ENCODE measurements at regions not wholly inside any gene's neighbourhood (a gene's known extent, or its start where the extent isn't known, plus 50 kb on each side); places are given as distances from the start of the nearest gene placed in this dataset.

- DNase-seq, result no peak
These were observed 407.0 kb downstream of the KCTD16 start for GRCh38 chr5:144577676-144578075.

GRCh38 chr5:144575736-144576135 lies 405.1 kb downstream of the KCTD16 start:
- DNase-seq, result no peak

DNA sequence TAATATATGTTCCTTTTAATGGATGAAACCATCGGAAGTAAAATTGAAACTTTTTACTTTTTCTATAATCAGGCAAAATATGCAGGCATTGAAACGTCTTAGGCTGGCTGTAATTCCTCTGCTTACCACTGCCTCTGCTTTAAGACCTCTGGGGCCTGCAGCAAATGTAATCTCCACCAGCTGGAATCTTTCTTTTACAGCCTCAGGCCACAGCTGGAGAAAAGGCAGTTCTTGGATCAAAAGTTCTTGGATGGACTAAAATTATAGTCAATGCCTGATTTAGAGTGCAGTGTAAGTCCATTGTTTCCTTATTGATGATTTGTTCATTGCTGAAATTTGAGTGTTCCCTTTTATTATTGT lies 396.7 kb downstream of the KCTD16 start:
- no peak for DNase-seq

- no peak for DNase-seq
These were observed 396.2 kb downstream of the KCTD16 start for GRCh38 chr5:144566747-144567420.

- no peak for DNase-seq
These were observed 378.9 kb downstream of the KCTD16 start for GRCh38 chr5:144549580-144549979.

DNA sequence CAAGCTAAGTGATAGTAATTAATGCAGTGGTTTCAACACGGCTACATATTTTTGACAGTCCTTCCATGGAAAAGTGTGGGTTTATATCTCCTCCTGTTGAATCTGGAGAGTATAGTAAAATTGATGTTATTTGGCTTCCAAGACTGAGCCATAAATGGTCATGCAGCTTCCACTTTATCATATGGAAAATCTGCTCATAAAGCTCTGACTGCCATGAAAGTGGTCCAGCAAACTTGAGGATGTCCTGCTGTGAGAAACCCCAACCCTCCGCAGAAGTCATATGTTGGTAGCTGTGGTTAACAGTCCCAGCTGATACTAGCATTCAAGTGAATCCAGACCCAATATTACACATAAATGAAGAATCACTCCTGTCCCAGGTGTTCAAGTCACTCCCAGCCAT lies 378.3 kb downstream of the KCTD16 start:
- no peak for DNase-seq

DNA sequence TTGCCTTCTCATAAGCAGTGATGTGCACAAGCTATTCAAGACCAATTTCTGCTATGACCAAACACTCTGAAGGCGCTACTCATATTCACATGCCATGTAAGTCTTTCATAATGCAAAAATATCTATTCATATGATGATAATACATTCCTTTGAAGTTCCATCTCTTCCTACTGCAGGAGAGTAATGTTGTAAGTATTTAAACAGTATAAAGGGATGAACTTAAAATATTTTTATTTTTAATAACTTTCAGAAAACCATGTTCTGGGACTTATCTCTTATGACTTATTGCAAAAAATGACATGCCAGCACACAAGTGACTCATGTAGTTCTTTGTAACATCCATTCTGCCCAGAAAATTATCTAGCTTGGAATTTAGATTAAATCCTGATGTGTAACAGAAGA lies 376.4 kb downstream of the KCTD16 start:
- DNase-seq, result no peak

- no peak for DNase-seq
These were observed 368.2 kb downstream of the KCTD16 start for GRCh38 chr5:144538845-144539244.

All from activated T-cell treated with anti-CD3 and anti-CD28 coated beads, Interleukin-2, amount 50 U/mL, for 48 hours (primary cell).